Caco-2 (cell line): ENCODE measurements at regions not wholly inside any gene's neighbourhood (a gene's known extent, or its start where the extent isn't known, plus 50 kb on each side); places are given as distances from the start of the nearest gene placed in this dataset.

Experiments
- BruUV-seq: library from RNA; stranded (reverse); fragments of 400-500 nt; replicated peaks from 2 replicates; lab custom pipeline; 2021; lab: Mats Ljungman, UMichigan
- CTCF ChIA-PET: fragments of 300-600 bp; sonication (Branson Sonifier 250); formaldehyde crosslinking; loops from one replicate; lab custom pipeline; 2022; ENCODE audit warnings: antibody characterized with exemption; lab: Charles Lee
- POLR2A ChIA-PET: fragments of 300-600 bp; sonication (Branson Sonifier 250); formaldehyde crosslinking; loops from one replicate; lab custom pipeline; 2022; ENCODE audit warnings: antibody characterized with exemption; lab: Charles Lee
- DNase-seq, 2 experiments: peaks; one replicate each; pipeline versions ENCODE4 v3.0.0 to v3.0.0-alpha.2; 2020 to 2022
- H3K27me3 ChIP-seq: replicated peaks from 2 replicates; pipeline ENCODE4 v1.6.0; 2011; ENCODE audit warnings: low read length; ENCODE audit not compliant: control insufficient read depth, insufficient read depth
- H3K36me3 ChIP-seq: 2 replicates; pipeline ENCODE4 v1.5.1; 2011; ENCODE audit warnings: low read length; ENCODE audit not compliant: control insufficient read depth, insufficient read depth
- H3K4me1 ChIP-seq: fragments of 250-450 bp; sonication (Bioruptor Pico); 2 replicates; pipeline ENCODE4 v1.5.1; 2020; ENCODE audit warnings: mild to moderate bottlenecking
- H3K4me3 ChIP-seq: 2 replicates; pipeline ENCODE4 v1.5.1; 2011; ENCODE audit warnings: low read depth, mild to moderate bottlenecking, control low read depth, low read length
- H3K9me3 ChIP-seq: fragments of 250-450 bp; sonication (Bioruptor Pico); 2 replicates; pipeline ENCODE4 v1.5.1; 2020; ENCODE audit warnings: mild to moderate bottlenecking, moderate library complexity
- H3K27ac Mint-ChIP-seq: one replicate; pipeline ENCODE4 v1.8.0; 2022; ENCODE audit warnings: mixed read lengths; ENCODE audit not compliant: unreplicated experiment
- H3K27me3 Mint-ChIP-seq: one replicate; pipeline ENCODE4 v1.8.0; 2022; ENCODE audit warnings: mixed read lengths; ENCODE audit not compliant: insufficient read depth, unreplicated experiment
- H3K36me3 Mint-ChIP-seq: one replicate; pipeline ENCODE4 v1.8.0; 2022; ENCODE audit warnings: mild to moderate bottlenecking, mixed read lengths; ENCODE audit not compliant: insufficient read depth, unreplicated experiment
- H3K4me1 Mint-ChIP-seq: one replicate; pipeline ENCODE4 v1.8.0; 2022; ENCODE audit warnings: low read depth, mixed read lengths; ENCODE audit not compliant: unreplicated experiment
- H3K4me3 Mint-ChIP-seq: one replicate; pipeline ENCODE4 v1.8.0; 2022; ENCODE audit warnings: mild to moderate bottlenecking, moderate library complexity, mixed read lengths; ENCODE audit not compliant: unreplicated experiment
- H3K9me3 Mint-ChIP-seq: one replicate; pipeline ENCODE4 v1.8.0; 2022; ENCODE audit warnings: mixed read lengths; ENCODE audit not compliant: unreplicated experiment
- CTCF ChIP-seq, 2 experiments: fragments of 200-600 bp in 1 of 2; IDR thresholded peaks; 1 replicate in 1 of 2; 2 replicates in 1 of 2; pipeline versions ENCODE4 v1.5.1 to v1.8.0; 2011 to 2022; ENCODE audit warnings: antibody characterized with exemption in 1 of 2, control low read depth in 1 of 2, inconsistent platforms in 1 of 2, low read depth in 1 of 2, low read length in 1 of 2, mild to moderate bottlenecking in 1 of 2, moderate library complexity in 1 of 2; ENCODE audit not compliant: insufficient read depth in 1 of 2, severe bottlenecking in 1 of 2, unreplicated experiment in 1 of 2
- intact Hi-C: fragments of 100-400 bp; cut with micrococcal nuclease; formaldehyde crosslinking; loops from one replicate; pipeline ENCODE4 v1.10.0; 2022; ENCODE audit not compliant: unreplicated experiment

DNA sequence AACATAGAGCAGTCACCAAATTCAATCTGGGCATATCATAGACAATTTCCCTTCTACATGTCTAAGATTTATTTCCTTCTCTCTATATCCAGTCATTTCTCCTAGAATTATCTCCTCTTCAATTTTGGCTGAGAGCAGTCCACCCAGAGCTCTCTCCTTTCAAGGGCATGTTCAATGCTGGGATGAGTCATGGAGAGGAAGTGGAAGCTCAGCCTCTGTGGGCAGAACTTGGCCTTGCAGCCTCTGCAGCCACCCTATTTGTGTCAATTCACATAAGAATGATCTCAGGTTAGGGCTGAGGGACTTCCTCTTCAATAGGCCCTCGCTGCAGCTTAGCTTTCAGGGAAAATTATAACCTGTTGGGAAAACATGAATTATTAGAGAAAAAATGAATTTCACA is 560.8 kb downstream of the POM121L12 start:
- Histone ChIP-seq H3K9me3 (no peaks in the 10 kb centered on the region), H3K27me3 (no peaks in the 10 kb centered on the region), H3K4me3 (no peak overlapping the region), H3K4me1 (no peaks in the 10 kb centered on the region), H3K36me3 (no peaks in the 10 kb centered on the region)
- H3K27ac Mint-ChIP-seq = no peak overlapping the region
- H3K9me3 Mint-ChIP-seq = no peaks in the 10 kb centered on the region
- intact Hi-C loops = no loop called here
- ChIA-PET POLR2A (no interaction called here), CTCF (no interaction called here)
- H3K27me3 Mint-ChIP-seq = no peaks in the 10 kb centered on the region
- no peak for TF ChIP-seq CTCF (IDR thresholded peaks at IDR 0.05; ENCODE audit: insufficient read depth in 1 of 2, low read depth in 1 of 2, low read length in 1 of 2, severe bottlenecking in 1 of 2, unreplicated experiment in 1 of 2)
- no peak for DNase-seq
- BruUV-seq = no TSS peak
- H3K36me3 Mint-ChIP-seq = no peaks in the 10 kb centered on the region
- no peaks in the 10 kb centered on the region for H3K4me1 Mint-ChIP-seq
- no peak overlapping the region for H3K4me3 Mint-ChIP-seq

GRCh38 chr7:53600296-53600695 is 564.9 kb downstream of the POM121L12 start:
- Histone ChIP-seq H3K9me3 (no peaks in the 10 kb centered on the region), H3K36me3 (no peaks in the 10 kb centered on the region), H3K27me3 (no peaks in the 10 kb centered on the region), H3K4me1 (no peaks in the 10 kb centered on the region), H3K4me3 (no peak overlapping the region)
- POLR2A ChIA-PET = no interaction called here
- TF ChIP-seq CTCF (IDR thresholded peaks at IDR 0.05; ENCODE audit: insufficient read depth in 1 of 2, low read depth in 1 of 2, low read length in 1 of 2, severe bottlenecking in 1 of 2, unreplicated experiment in 1 of 2) = no peak
- H3K27me3 Mint-ChIP-seq = no peaks in the 10 kb centered on the region
- H3K9me3 Mint-ChIP-seq = no peaks in the 10 kb centered on the region
- no peaks in the 10 kb centered on the region for H3K4me1 Mint-ChIP-seq
- H3K27ac Mint-ChIP-seq = no peak overlapping the region
- intact Hi-C loops = no loop called here
- no TSS peak for BruUV-seq
- CTCF ChIA-PET = no interaction called here
- no peak for DNase-seq
- no peak overlapping the region for H3K4me3 Mint-ChIP-seq
- H3K36me3 Mint-ChIP-seq = no peaks in the 10 kb centered on the region

- H3K9me3 Mint-ChIP-seq = no peaks in the 10 kb centered on the region
- H3K27ac Mint-ChIP-seq = no peak overlapping the region
- CTCF ChIA-PET = no interaction called here
- no peaks in the 10 kb centered on the region for H3K4me1 ChIP-seq
- POLR2A ChIA-PET = no interaction called here
- H3K36me3 Mint-ChIP-seq = no peaks in the 10 kb centered on the region
- H3K4me3 ChIP-seq = no peak overlapping the region
- no peak for TF ChIP-seq CTCF (IDR thresholded peaks at IDR 0.05; ENCODE audit: insufficient read depth in 1 of 2, low read depth in 1 of 2, low read length in 1 of 2, severe bottlenecking in 1 of 2, unreplicated experiment in 1 of 2)
- DNase-seq = peak; percentile 3 to 52
- no peak overlapping the region for H3K4me3 Mint-ChIP-seq
- intact Hi-C loops = no loop called here
- BruUV-seq = no TSS peak
- H3K27me3 ChIP-seq = no peaks in the 10 kb centered on the region
- H3K27me3 Mint-ChIP-seq = no peaks in the 10 kb centered on the region
- H3K9me3 ChIP-seq = no peaks in the 10 kb centered on the region
- no peaks in the 10 kb centered on the region for H3K4me1 Mint-ChIP-seq
- no peaks in the 10 kb centered on the region for H3K36me3 ChIP-seq
Observed at GRCh38 chr7:53602817-53603418, 567.5 kb downstream of the POM121L12 start.
